ENCODE measurements at regions not wholly inside any gene's neighbourhood (a gene's known extent, or its start where the extent isn't known, plus 50 kb on each side); places are given as distances from the start of the nearest gene placed in this dataset.

DNA sequence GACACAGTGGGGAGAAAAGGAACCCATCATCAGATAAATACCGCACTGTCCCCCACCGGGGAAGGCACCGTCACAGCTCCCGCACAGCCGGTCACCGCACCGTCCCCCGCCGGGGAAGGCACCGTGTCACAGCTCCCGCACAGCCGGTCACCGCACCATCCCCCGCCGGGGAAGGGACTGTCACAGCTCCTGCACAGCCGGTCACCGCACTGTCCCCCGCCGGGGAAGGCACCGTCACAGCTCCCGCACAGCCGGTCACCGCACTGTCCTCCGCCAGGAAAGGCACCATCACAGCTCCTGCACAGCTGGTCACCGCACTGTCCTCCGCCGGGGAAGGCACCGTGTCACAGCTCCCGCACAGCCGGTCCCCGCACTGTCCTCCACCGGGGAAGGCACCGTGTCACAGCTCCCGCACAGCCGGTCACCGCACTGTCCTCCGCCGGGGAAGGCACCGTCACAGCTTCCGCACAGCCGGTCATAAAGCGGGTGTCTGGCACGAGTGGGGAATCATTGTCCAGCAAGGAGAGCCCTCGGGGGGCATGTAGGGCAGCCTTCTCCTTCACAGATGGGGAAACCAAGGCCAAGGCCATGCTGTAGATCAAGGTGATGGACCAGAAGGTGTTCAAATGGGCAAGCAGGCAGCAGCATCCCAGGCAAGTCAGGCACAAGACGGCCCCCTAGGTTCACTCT, 280.1 kb downstream of the NPHP4 start:
- no peak for DNase-seq

DNA sequence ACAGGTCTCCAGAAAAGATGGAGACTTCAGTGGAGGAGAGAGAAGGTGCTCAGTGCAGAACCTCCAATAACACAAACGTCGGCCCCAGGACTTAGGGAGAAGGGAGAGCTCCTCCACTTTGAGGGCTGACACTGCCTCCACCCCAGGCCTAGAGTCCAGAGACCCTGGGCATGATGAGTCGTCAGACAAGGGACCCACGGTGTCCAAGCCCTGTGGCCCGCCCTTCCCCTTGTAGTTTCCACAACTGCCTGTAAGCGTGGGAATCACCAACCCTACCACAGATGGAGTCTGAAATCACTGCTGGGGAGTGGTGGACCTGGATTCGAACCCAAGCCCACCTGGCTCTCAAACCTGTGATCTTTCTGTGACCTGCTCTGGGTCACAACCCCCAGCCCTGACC, 281.1 kb downstream of the NPHP4 start:
- DNase-seq, result no peak

DNA sequence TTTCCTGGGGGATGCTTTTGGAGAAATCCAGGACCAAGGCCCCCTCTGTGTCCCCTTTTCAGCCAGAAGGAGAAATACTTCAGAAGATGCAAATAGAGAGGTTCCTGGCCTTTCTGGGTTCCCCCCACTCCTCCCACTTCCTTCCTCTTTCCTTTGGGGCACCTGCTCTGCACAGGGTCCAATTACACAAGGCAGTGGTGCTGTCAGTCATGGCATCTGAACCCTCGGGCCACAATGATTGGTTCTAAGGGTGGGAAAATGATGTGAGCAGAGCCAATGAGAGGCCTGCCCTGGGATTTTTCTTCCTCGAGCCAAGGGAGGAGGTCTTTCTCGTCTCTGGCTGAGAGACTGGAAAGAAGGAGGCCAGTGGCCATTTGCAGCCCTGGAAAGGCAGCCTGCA, 282.2 kb downstream of the NPHP4 start:
- DNase-seq, result no peak

DNA sequence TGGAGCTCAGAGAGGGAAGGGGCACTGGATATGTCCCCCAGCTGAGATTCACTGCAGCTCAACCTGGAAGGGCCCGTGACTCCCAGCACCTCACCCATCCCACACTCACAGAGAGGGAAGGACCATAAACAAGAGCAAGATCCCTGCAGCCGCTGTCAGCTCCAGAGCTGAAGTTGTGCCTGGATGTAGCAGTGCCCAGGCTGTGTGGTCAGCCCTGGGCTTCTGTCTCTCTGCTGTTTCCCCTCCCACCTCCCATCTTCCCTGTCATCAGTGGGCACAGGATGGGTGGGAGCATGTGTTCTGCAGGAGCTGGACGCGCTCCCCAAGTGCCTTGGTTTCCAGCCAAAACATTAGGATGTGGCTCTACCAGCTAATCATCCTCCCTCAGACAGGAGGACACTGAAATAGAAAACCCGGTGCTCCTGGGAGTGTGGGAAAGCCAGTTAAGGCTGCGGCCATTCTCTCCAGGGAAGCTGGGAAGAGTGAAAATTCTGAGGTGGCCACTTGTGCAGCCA, 282.7 kb downstream of the NPHP4 start:
- DNase-seq, result no peak

DNA sequence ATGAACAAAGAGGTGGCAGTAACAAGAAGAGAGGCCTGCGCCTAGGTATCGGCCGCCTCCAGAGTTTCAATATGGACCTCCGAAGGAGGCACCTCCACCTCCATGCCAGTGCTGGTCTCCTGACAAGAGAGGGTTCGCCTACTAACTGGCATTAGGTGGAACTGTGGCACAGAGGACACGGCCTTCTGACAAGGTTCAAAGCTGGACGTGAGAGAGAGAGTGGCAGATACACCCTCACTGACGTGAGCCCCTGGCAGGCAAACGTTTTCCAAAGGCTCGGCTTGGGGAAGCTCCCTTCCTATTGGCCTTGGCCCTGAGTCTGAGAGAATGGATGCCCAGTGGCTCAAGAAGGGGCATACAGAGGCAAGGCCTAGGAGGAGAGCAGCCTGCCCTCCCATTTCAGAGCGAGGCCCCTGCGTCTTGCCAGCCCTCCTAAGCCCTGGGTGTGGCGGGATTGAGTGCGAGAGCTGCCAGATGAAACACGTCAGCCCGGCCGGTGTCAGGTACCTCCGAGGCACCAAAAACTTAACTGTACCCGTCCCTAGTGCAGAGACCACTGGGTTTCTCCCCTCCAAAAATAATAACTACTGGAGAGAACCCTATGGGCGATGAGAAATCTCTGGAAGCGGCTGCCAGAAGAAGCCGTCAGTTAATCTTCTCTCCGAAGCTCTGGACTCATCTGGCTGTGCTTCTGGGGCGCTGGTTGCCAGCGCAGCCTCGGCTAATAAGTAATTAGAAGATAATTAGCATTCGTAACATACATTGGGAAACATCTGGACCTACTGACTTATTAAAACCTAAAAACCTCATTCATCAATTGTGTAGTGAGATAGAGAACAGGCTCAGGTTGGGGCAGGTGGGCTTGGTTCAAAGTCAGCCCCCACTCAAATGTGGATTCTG, 283.6 kb downstream of the NPHP4 start:
- DNase-seq, result no peak

DNA sequence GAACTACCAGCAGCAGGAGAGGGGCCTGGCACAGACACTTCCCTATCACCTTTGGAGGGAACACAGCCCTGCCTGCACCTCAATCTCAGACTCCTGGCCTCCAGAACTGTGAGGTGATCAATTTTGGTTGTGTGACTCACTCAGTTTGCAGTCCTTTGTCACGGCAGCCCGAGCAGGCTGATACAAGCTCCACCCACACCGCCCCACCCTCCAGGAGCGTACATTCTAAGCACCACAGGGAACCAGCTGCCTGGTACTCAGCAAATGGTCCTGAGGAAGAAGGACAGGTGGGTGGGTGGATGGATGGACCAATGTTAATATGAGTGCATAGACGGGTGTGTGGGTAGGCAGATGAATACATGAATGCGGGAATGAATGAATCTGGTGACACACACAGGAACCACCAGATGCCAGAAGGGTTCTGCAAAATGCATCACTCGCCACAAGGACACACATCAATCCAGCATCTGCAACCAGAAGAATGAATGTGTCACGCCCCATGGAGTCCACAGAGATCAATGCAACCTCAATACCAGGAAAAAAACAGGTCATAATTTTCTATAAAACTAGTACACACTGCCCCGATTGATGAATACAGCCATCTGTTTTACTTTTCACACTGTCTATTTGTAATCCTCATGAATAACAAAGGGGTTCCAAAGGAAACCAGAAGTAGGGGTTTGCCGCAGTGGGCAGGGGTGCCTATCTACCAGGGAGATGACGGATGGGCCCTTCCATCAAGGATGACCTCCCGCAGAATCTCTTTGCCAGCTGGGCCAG, 284.5 kb downstream of the NPHP4 start:
- DNase-seq, result no peak

DNA sequence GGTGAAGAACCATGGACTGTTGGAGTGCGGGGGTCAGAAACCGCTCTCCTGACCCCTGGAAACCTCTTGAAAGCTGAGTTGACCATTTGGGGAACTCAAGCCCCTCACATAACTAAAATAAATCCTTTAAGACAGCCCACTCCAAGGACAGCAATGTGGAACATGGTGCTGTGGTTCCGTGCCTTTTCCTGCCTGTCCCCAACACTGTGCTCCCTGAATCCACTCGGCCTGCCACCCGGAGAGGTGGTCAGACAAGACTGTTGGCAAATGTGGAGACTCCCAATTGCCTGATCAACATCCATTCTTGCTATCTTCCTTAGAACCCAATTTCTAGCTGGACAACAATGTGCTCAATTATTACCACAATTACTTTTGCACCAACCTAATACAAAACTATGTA, 286.0 kb downstream of the NPHP4 start:
- no peak for DNase-seq

DNA sequence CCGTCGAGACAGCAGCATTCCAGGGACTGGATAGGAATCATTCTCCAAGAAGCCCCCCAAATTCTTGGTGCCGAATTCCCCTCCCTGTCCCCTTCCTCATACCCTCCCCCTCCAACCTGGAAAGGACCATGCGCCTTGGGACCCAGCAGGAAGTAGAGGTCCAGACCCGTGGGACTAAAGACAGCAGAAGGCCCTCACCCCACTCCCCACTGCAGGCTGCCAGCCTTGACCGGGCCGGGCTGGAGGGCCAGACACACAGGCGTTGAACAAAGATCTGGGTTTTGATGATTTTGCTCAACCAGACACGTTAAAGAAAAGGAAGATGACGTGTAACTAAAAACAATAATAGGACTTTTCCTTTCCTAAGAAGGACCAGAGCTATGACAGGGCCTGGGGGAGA, 286.5 kb downstream of the NPHP4 start:
- DNase-seq, result no peak

DNA sequence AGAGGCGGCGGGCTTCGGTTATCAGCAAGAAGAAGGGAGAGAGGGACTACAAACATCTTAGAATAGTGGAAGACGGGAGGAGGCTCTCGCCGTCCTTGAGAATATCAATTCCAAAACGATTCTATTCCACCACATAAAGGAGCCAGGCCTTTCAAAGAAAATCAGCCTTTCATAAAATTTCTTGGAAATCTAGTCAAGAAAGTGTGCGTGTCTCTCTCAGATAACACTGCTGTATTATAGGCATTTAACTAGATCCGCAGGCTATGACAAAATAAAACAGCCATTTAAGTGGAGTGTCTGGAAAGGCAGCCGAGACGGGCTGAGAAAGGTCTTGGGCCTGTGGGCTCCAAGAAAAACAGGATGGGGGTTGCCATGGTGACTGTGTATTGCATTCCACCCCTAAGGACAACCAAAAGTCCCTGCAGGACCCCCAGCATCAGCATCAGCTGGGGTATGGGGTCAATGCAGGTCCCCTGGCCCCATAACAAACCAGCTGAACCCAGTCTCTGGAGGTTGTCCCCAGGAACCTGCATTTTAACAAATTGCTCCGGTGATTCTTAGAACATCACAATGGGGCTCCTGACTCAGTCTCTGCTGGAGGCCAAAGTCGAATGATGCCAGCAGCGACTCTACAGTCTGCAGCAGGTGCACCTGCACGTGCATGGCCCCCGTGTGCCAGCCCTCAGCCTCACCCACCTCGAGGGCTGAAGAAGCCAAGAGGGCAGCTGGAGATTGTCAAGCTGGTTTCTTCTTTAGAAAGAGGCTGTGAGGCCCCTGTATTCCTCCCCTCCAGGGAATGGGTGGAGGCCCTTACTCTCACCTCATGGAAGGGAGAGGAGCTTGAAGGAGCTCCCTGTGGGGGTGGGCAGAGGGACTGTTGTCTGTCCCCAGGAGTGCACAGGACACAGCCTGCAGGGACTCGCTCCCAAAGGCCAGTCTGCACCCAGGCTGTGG, 287.4 kb downstream of the NPHP4 start:
- no peak for DNase-seq

DNA sequence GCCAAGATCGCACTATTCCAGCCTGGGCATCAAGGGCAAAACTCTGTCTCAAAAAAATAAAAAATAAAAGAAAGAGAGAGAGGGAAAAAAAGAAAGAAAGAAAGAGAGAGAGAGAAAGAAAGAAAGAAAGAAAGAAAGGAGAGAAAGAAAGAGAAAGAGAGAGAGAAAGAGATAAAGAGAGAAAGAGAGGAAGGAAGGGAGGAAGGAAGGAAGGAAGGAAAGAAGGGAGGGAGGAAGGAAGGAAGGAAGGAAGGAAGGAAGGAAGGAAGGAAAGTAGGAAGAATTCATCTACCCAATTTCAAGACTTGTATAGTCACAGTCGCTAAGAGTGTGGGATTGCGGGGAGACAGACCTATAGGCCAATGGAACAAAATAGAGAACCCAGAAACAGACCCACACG, 290.6 kb downstream of the NPHP4 start:
- no peak for DNase-seq

DNA sequence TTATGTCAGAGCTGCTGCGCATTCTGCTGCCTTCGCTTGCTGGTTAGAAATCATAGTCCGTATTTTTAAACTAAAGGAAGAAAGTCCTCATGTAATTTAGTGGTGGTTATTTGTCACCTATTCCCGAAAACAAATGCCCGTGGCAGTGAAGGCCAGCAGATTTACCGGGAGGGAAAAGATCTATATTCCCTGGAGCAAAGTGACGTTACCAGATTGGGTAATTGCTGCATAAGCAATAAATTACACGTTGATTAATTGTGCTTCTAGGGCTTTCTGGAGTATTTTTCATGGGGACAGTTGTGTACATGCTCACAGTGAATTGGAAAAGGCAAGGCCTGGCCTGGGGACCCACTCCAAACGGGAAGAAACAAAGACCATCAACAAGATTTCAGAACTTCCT, 298.7 kb downstream of the NPHP4 start:
- DNase-seq, result no peak

DNA sequence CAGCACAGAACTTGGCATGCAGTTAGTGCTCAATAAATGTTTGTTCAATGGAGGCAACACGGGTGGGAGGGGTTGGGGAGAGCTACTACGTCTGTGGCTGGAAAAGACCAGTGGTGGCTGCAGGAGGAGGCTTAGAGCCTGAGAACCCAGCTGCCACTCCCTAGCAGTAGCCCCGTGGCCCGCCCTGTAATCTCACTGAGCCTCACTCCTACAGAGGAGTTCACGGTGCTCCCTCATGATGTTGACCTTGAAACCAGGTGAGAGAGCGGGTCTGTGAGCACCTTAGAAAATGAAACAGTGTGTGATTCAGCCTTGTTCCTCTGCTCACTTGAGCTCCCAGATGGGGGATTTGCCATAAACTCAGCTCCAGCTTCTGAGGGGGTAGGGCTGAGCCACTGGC, 299.6 kb downstream of the NPHP4 start:
- DNase-seq, result no peak

DNA sequence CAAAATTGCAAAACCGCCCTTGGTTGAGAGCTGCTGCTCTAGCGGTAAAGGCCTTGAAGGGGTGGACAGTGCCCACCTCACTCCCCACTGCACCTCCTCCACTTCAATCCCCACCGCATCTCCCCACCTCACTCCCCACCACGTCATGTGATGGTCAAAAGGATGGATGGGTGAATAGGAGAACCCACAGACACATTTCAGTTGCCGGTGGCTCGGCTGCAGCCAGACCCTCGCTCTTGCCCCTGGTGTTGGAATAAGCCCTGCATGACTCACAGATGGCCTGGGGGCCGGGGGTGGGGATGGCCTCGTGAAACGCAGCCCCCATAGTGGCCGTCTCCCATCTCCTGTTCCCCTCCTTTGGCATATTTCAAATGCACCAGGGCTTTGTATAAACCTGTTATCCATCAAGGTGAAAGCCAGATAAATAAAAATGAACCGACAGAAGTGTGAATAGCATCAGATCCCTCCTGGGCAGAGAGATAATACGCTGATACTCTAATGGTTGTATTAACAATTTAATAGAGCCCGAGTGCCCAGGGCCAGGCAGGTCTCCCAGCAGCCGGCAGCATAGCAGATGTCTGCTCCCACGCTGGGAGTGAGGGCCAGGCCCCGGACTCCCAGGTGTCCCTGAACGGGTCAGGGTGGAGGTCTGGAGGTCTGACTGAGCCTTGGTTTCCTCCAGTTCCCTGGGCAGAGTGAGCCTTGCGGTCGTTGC, 300.3 kb downstream of the NPHP4 start:
- no peak for DNase-seq

DNA sequence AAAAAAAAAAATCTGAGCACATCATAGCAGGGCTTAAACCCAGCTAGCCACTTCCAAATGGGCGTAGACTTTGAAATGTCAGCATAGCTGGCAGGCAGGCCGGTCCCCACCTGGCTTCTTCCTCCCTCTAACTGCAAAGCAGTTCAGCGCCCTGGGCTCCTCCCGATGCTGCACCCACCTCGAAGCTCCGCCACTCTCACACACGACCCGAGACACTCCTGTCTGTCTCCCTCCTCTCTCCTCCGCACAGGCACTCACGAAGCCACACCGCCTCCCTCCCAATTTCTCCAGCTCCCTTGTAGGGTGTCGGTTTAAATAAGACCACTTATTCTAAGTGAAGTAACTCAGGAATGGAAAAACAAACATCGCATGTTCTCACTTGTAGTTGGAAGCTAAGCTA, 301.3 kb downstream of the NPHP4 start:
- DNase-seq, result no peak

DNA sequence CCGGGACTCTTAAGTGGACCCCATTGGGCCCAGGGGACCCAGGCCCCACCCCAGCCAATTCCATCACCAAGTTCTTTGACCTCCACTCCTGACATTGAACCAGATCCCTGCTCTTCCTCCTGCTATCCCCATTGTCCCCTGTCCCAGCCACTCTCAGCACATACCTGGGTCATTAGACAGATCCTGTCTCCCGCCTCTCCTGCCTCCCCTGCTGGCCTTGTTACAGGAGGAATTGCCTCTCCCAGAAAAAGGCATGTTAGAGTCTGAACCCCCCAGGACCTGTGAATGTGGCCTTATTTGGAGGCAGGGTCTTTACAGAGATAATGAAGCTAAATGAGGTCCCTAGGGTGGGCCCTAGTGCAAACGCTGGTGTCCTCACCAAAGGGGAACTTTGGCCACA, 301.9 kb downstream of the NPHP4 start:
- DNase-seq, result no peak

DNA sequence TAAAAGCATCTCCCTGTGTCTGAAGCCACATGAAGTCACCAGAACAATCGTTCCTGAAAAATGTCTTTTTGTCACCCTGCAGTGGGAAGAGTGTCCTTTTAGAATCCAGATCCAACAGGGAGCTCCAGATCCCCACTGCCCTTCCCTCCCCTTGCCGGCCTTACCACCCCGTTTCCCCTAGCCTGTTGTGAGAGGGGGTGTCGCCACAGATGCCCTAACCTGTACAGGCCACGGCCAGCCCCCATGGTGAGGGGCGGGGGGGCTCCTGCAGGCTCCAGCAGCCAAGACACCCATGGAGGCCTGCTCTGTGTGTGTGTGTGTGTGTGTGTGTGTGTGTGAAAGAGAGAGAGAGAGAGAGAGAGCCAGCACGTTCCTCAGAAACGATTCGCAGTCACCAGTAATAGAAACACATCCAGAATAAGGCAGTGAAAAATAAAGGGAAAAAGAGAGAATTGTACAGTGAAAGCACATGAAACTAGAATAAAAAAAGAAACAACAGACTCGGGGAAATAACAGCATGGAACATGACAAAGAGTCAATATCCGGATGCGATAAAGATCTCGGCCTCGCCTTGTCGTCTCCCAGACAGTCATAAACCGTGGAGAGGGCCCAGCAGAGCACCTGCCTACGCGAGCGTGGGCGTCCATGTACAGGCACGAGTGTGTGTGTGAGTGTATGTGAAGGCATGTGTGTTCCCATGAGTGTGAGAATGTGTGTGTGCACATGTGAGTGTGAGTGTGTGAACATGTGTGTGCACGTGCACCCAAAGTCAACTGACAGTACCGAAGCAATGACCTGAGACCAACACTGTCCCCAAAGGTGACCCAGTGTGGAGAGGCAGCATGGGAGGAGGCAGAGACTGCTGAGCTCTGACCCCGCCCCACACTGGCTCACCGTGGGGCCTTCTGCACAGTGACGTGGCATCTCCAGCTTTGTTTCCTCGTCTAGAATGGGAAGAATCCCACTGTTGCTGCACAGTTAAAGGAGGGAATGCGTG, 303.8 kb downstream of the NPHP4 start:
- DNase-seq, result no peak

DNA sequence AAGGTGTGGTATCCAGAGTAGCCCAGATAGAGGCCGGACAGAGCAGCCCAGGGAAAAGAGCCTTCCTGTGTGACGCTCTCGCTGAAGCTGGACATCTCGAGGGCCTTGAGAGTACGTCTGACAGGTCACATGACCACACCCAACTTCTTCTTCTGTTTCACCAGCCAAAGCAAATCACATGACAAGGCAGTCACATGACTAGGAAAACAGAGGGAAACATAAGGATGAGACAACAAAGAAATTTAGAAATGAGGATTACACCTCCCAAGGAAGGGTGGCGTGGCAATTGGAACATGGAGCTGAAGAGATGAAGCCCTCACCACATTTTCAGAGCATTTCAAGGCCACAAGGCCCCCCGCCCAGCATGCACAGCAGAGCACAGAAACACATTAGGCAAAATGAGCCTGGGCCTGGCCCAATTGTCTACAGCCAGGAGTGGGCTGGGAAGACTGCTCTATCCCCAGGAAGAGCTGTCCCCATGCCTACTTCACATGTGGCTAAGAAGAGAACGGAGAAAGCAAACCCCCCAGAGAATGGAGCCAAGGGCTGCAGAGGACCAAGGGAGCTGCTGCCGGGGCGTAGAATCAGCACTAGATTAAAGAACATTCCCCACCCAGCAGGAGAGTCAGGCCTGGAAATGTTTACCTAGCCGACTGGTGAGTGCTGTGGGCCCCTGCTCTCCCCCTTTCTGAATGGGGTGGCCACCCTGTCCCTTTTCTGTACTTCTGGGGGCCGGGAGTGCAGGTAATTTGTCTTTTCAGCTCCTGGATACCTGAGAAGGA, 305.1 kb downstream of the NPHP4 start:
- no peak for DNase-seq

DNA sequence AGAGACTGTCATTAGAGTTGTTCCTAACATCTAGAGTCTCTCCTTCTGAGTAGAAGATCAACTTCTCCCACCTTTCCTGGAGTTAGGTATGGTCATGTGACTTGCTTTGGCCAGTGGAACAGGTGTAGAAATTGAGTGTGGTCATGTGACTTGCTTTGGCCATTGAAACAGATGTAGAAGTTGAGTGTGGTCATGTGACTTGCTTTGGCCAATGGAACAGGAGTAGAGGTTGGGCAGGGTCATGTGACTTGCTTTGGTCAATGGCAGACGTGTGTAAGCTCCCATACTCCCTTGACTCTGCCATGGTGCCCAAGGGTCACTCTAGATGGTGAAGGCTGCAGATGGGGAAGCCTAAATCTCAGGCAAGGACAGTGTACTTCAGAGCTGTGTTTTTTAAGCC, 306.0 kb downstream of the NPHP4 start:
- DNase-seq, result no peak

DNA sequence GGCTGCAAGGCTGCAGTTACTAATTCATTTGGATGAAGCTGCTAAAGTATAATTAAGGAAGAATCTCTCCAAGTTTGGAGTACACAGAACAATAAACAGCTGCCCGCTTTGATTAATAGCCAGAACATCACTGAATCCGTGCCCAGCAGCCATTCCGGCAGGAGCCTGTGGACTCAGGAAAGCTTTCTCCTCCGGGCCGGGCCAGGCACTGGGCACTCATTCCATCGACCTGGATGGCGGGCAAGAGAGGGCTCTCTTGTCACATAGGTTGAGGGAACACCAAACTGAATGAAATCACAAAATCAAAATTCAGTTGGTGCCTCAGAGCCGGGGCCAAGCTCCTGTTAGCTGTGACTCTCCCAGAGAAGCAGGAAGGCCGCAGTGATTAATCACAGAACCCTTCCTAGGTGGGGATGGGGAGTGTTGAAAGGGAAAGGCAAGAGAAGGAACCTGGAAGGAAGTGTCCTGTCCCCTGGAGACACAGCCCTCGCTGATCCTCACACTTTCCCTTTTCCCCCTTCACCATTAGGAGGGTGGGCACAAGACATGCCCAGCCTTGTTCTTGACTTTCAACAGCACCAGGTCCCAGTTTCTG, 306.7 kb downstream of the NPHP4 start:
- no peak for DNase-seq
